PC-9 (cell line): ENCODE measurements at regions not wholly inside any gene's neighbourhood (a gene's known extent, or its start where the extent isn't known, plus 50 kb on each side); places are given as distances from the start of the nearest gene placed in this dataset.

ENCODE experiments used
- BruUV-seq: library from RNA; stranded (reverse); fragments of 400-500 nt; replicated peaks from 2 replicates; lab custom pipeline; 2021; lab: Mats Ljungman, UMichigan
- CTCF ChIA-PET: fragments of 300-600 bp; sonication (Branson Sonifier 250); formaldehyde crosslinking; loops from one replicate; lab custom pipeline; 2022; ENCODE audit warnings: antibody characterized with exemption; lab: Charles Lee
- POLR2A ChIA-PET: fragments of 300-600 bp; sonication (Branson Sonifier 250); formaldehyde crosslinking; loops from one replicate; lab custom pipeline; 2022; ENCODE audit warnings: antibody characterized with exemption; ENCODE audit not compliant: unreplicated experiment; lab: Charles Lee
- DNase-seq, 2 experiments: peaks; one replicate each; pipeline versions ENCODE4 v3.0.0 to v3.0.0-alpha.2; 2015 to 2022; ENCODE audit warnings: mixed read lengths in 1 of 2
- H2AFZ ChIP-seq: fragments of 200-600 bp; sonication (generic); 2 replicates; pipeline ENCODE4 v1.8.1; 2017; ENCODE audit warnings: antibody characterized with exemption
- H3F3A ChIP-seq: fragments of 200-600 bp; sonication (generic); 2 replicates; pipeline ENCODE4 v1.8.1; 2017; ENCODE audit warnings: antibody characterized with exemption, mild to moderate bottlenecking, low read depth; ENCODE audit not compliant: insufficient read depth
- H3K27ac ChIP-seq: fragments of 200-600 bp; sonication (generic); 2 replicates; pipeline ENCODE4 v1.6.1; 2016; ENCODE audit warnings: mixed run types
- H3K27me3 ChIP-seq: fragments of 200-600 bp; sonication (generic); 2 replicates; pipeline ENCODE4 v1.6.1; 2016; ENCODE audit warnings: low read depth, mixed run types; ENCODE audit not compliant: insufficient read depth
- H3K36me3 ChIP-seq: fragments of 200-600 bp; sonication (generic); 2 replicates; pipeline ENCODE4 v1.6.1; 2016; ENCODE audit warnings: low read depth, mixed run types
- H3K4me1 ChIP-seq: fragments of 200-600 bp; sonication (generic); replicated peaks from 2 replicates; pipeline ENCODE4 v1.6.1; 2016; ENCODE audit warnings: mixed run types; ENCODE audit not compliant: insufficient read depth
- H3K4me2 ChIP-seq: fragments of 200-600 bp; sonication (generic); 2 replicates; pipeline ENCODE4 v1.6.1; 2017; ENCODE audit warnings: mixed run types
- H3K4me3 ChIP-seq: fragments of 200-600 bp; sonication (generic); 2 replicates; pipeline ENCODE4 v1.6.1; 2016; ENCODE audit warnings: mixed run types
- H3K79me2 ChIP-seq: fragments of 200-600 bp; sonication (generic); 2 replicates; pipeline ENCODE4 v1.6.1; 2017; ENCODE audit warnings: low read depth, mixed run types
- H3K9me2 ChIP-seq: fragments of 200-600 bp; sonication (generic); 2 replicates; pipeline ENCODE4 v1.8.1; 2017; ENCODE audit warnings: mild to moderate bottlenecking; ENCODE audit not compliant: insufficient read depth
- H3K9me3 ChIP-seq: fragments of 200-600 bp; sonication (generic); 2 replicates; pipeline ENCODE4 v1.8.1; 2016; ENCODE audit warnings: low read depth; ENCODE audit not compliant: insufficient read depth
- H4K20me1 ChIP-seq: fragments of 200-600 bp; sonication (generic); 2 replicates; pipeline ENCODE4 v1.8.1; 2017; ENCODE audit not compliant: insufficient read depth
- EZH2 ChIP-seq: fragments of 200-600 bp; sonication (generic); IDR thresholded peaks from 2 replicates; pipeline ENCODE4 v1.8.0; 2017; ENCODE audit warnings: antibody characterized with exemption, low read depth
- intact Hi-C: fragments of 100-400 bp; cut with micrococcal nuclease; formaldehyde crosslinking; loops from one replicate; pipeline ENCODE4 v1.10.0; 2022; ENCODE audit not compliant: unreplicated experiment
- TF ChIP-seq, protein P1 (sequence below): fragments of 200-600 bp; sonication (generic); conservative IDR thresholded peaks from 2 replicates; pipeline ENCODE4 v1.6.1; 2017; ENCODE audit warnings: mixed run types, antibody characterized with exemption, mild to moderate bottlenecking, moderate library complexity

- Histone ChIP-seq H3K27ac (no peak overlapping the region), H3K79me2 (no peaks in the 10 kb centered on the region), H3K4me2 (no peak overlapping the region), H3K36me3 (no peaks in the 10 kb centered on the region), H3K27me3 (peaks cover 17% of the 10 kb centered on the region), H2AFZ (no peak overlapping the region), H4K20me1 (no peaks in the 10 kb centered on the region), H3K9me2 (no peaks in the 10 kb centered on the region), H3K4me1 (no peaks in the 10 kb centered on the region), H3K9me3 (no peaks in the 10 kb centered on the region; the same call in 1 of the 2 replicates), H3K4me3 (no peak overlapping the region), H3F3A (no peaks in the 10 kb centered on the region)
- intact Hi-C loops = no loop called here
- DNase-seq = no peak
- TF ChIP-seq EZH2 = no peak
- TF ChIP-seq, protein P1, sequence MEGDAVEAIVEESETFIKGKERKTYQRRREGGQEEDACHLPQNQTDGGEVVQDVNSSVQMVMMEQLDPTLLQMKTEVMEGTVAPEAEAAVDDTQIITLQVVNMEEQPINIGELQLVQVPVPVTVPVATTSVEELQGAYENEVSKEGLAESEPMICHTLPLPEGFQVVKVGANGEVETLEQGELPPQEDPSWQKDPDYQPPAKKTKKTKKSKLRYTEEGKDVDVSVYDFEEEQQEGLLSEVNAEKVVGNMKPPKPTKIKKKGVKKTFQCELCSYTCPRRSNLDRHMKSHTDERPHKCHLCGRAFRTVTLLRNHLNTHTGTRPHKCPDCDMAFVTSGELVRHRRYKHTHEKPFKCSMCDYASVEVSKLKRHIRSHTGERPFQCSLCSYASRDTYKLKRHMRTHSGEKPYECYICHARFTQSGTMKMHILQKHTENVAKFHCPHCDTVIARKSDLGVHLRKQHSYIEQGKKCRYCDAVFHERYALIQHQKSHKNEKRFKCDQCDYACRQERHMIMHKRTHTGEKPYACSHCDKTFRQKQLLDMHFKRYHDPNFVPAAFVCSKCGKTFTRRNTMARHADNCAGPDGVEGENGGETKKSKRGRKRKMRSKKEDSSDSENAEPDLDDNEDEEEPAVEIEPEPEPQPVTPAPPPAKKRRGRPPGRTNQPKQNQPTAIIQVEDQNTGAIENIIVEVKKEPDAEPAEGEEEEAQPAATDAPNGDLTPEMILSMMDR = no peak
- no TSS peak for BruUV-seq
- POLR2A ChIA-PET = no interaction called here
- CTCF ChIA-PET = no interaction called here
Observed at GRCh38 chr3:137066092-137066491, 108.3 kb downstream of the IL20RB start.

DNA sequence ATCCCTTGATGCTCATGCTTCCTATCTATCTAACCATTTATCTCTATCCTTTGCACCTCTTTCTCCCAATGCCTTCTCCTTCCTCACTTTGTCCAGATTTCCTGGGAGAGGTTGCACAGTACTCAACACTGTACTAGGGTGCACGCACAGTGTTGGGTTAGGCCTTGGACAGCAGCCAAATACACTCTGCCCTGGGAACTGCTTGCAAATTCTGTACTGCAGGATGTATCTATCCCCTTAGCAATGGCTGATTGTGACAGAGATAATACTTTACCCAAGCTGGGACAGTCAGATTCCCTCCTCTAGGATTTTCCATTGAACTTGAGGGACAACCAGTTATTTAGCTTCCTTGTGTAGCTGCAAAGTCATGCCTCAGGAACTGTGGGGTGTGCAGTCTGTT is 113.3 kb downstream of the IL20RB start:
- intact Hi-C loops = no loop called here
- Histone ChIP-seq H4K20me1 (no peaks in the 10 kb centered on the region), H3K27me3 (peaks cover 6% of the 10 kb centered on the region), H3F3A (no peaks in the 10 kb centered on the region), H3K4me3 (no peak overlapping the region), H3K9me3 (no peaks in the 10 kb centered on the region; the same call in 1 of the 2 replicates), H3K4me1 (no peaks in the 10 kb centered on the region), H3K9me2 (no peaks in the 10 kb centered on the region), H3K36me3 (no peaks in the 10 kb centered on the region), H2AFZ (no peak overlapping the region), H3K27ac (no peak overlapping the region), H3K4me2 (no peak overlapping the region), H3K79me2 (no peaks in the 10 kb centered on the region)
- no peak for DNase-seq
- CTCF ChIA-PET = no interaction called here
- POLR2A ChIA-PET = no interaction called here
- no TSS peak for BruUV-seq
- TF ChIP-seq EZH2 = no peak

DNA sequence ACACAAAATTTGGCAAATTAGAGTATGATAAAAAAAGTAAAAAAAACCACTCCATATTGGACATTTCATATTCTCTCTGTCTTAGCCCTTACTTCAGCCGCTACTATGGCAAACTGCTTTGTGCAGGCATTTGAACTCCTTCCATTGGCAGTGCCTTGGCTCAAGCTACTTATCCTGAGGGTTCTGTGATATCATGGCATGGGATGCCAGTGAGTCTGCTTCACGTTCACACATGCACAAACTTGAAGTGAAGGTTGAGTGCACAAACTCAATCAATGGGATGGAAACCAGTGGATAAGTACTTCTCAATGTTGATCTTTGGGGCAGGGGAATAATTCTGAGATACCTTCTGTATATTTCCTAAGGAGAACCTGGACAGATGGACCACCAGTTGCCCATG is 117.2 kb downstream of the IL20RB start:
- H3K36me3 ChIP-seq = no peaks in the 10 kb centered on the region
- DNase-seq = no peak
- H3F3A ChIP-seq = no peaks in the 10 kb centered on the region
- no peaks in the 10 kb centered on the region for H3K4me1 ChIP-seq
- BruUV-seq = no TSS peak
- H3K27me3 ChIP-seq = peaks cover 29% of the 10 kb centered on the region
- H3K27ac ChIP-seq = no peak overlapping the region
- no peaks in the 10 kb centered on the region for H4K20me1 ChIP-seq
- TF ChIP-seq, protein P1 = no peak
- TF ChIP-seq EZH2 = no peak
- no peaks in the 10 kb centered on the region for H3K9me2 ChIP-seq
- H3K79me2 ChIP-seq = no peaks in the 10 kb centered on the region
- CTCF ChIA-PET = no interaction called here
- H3K4me3 ChIP-seq = no peak overlapping the region
- no peak overlapping the region for H3K4me2 ChIP-seq
- H2AFZ ChIP-seq = no peak overlapping the region
- intact Hi-C loops = no loop called here
- H3K9me3 ChIP-seq = no peaks in the 10 kb centered on the region
- POLR2A ChIA-PET = no interaction called here

DNA sequence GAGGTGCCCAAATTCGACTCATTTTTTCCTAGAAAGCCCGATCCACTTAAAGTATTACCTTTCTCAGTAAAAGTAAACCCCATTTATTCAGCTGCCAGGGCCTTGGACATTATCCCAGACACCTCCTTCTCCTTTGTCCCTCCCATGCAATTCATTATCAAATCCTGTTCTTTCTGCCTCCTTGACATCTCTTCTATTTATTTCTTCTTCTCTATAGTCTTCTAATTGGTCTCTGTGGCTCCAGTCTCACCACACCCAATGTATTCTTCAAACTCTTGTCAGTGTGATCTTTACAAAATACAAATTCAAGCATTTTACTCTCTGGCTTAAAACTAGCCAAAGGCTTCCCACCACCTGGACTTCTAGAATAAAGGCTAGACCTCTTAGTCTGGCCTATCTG is 120.3 kb downstream of the IL20RB start:
- ChIA-PET CTCF (no interaction called here), POLR2A (no interaction called here)
- no peak overlapping the region for H3K4me3 ChIP-seq
- intact Hi-C loops = no loop called here
- H3K4me1 ChIP-seq = no peaks in the 10 kb centered on the region
- no TSS peak for BruUV-seq
- no peaks in the 10 kb centered on the region for H3F3A ChIP-seq
- no peaks in the 10 kb centered on the region for H4K20me1 ChIP-seq
- H3K4me2 ChIP-seq = no peak overlapping the region
- H2AFZ ChIP-seq = no peak overlapping the region
- no peak for DNase-seq
- H3K36me3 ChIP-seq = no peaks in the 10 kb centered on the region
- no peaks in the 10 kb centered on the region for H3K9me3 ChIP-seq
- no peak overlapping the region for H3K27ac ChIP-seq
- H3K9me2 ChIP-seq = no peaks in the 10 kb centered on the region
- TF ChIP-seq, protein P1 = no peak
- no peak for TF ChIP-seq EZH2
- peaks cover 39% of the 10 kb centered on the region for H3K27me3 ChIP-seq
- no peaks in the 10 kb centered on the region for H3K79me2 ChIP-seq
